WTC11 (cell line): ENCODE measurements at regions not wholly inside any gene's neighbourhood (a gene's known extent, or its start where the extent isn't known, plus 50 kb on each side); places are given as distances from the start of the nearest gene placed in this dataset.

Experiments
- ATAC-seq: fragments of 200-7000 bp; cut with Tn5 transposase; 2 replicates; pipeline ENCODE4 v1.10.0; 2021; ENCODE audit warnings: mild to moderate bottlenecking, moderate library complexity
- CTCF ChIA-PET: fragments of 300-600 bp; sonication (Branson Sonifier 250); formaldehyde crosslinking; loops from one replicate; lab custom pipeline; 2021; ENCODE audit warnings: antibody characterized with exemption; lab: Charles Lee
- POLR2A ChIA-PET: fragments of 350-600 bp; sonication (Branson Sonifier 250); formaldehyde crosslinking; loops from one replicate; lab custom pipeline; 2021; ENCODE audit warnings: antibody characterized with exemption; lab: Charles Lee
- DNase-seq: peaks from one replicate; pipeline ENCODE4 v3.0.0; 2021; ENCODE audit warnings: low spot score
- H3K27ac Mint-ChIP-seq: 2 replicates; pipeline ENCODE4 v1.8.0; 2021; ENCODE audit warnings: mixed read lengths
- H3K27me3 Mint-ChIP-seq: 2 replicates; pipeline ENCODE4 v1.8.0; 2021; ENCODE audit warnings: low read depth, mild to moderate bottlenecking, moderate library complexity, mixed read lengths
- H3K36me3 Mint-ChIP-seq: 2 replicates; pipeline ENCODE4 v1.8.0; 2021; ENCODE audit warnings: mixed read lengths
- H3K4me1 Mint-ChIP-seq: 2 replicates; pipeline ENCODE4 v1.8.0; 2022; ENCODE audit warnings: mixed read lengths
- H3K4me3 Mint-ChIP-seq: 2 replicates; pipeline ENCODE4 v1.8.0; 2021; ENCODE audit warnings: mild to moderate bottlenecking, moderate library complexity, mixed read lengths
- H3K9me3 Mint-ChIP-seq: 2 replicates; pipeline ENCODE4 v1.8.0; 2021; ENCODE audit warnings: mixed read lengths
- AFF4 ChIP-seq: sonication (generic); formaldehyde crosslinking; IDR thresholded peaks from 2 replicates; pipeline ENCODE4 v1.8.1; 2023; ENCODE audit warnings: mild to moderate bottlenecking, missing genetic modification reagents, borderline replicate concordance
- ATF6 ChIP-seq: sonication (generic); formaldehyde crosslinking; IDR thresholded peaks from 2 replicates; pipeline ENCODE4 v1.8.1; 2023; ENCODE audit warnings: mild to moderate bottlenecking, missing genetic modification reagents
- CREM ChIP-seq: sonication (generic); formaldehyde crosslinking; IDR thresholded peaks from 2 replicates; pipeline ENCODE4 v1.8.1; 2022; ENCODE audit warnings: mild to moderate bottlenecking, missing genetic modification reagents, moderate library complexity
- CTCF ChIP-seq: fragments of 200-600 bp; IDR thresholded peaks from 2 replicates; pipeline ENCODE4 v1.8.0; 2022; ENCODE audit warnings: antibody characterized with exemption
- ERG ChIP-seq: fragments of 250-450 bp; sonication (Bioruptor Pico); IDR thresholded peaks from 2 replicates; pipeline ENCODE4 v1.8.0; 2021; ENCODE audit warnings: mild to moderate bottlenecking
- FOXP4 ChIP-seq: sonication (generic); formaldehyde crosslinking; IDR thresholded peaks from 2 replicates; pipeline ENCODE4 v1.8.0; 2022; ENCODE audit warnings: mild to moderate bottlenecking, missing genetic modification reagents
- GABPB1 ChIP-seq: sonication (generic); formaldehyde crosslinking; IDR thresholded peaks from 2 replicates; pipeline ENCODE4 v1.8.1; 2023; ENCODE audit warnings: mild to moderate bottlenecking, missing genetic modification reagents
- IRF1 ChIP-seq: sonication (generic); formaldehyde crosslinking; IDR thresholded peaks from 2 replicates; pipeline ENCODE4 v1.8.0; 2023; ENCODE audit warnings: missing genetic modification reagents
- NFE2L1 ChIP-seq: sonication (generic); formaldehyde crosslinking; IDR thresholded peaks from 2 replicates; pipeline ENCODE4 v1.8.1; 2023; ENCODE audit warnings: missing genetic modification reagents
- OVOL2 ChIP-seq: fragments of 250-450 bp; sonication (Bioruptor Pico); IDR thresholded peaks from 2 replicates; pipeline ENCODE4 v1.9.0; 2021; ENCODE audit warnings: mild to moderate bottlenecking, borderline replicate concordance
- SMAD3 ChIP-seq: sonication (generic); formaldehyde crosslinking; IDR thresholded peaks from 2 replicates; pipeline ENCODE4 v1.8.0; 2022; ENCODE audit warnings: missing genetic modification reagents, mild to moderate bottlenecking, borderline replicate concordance
- TEAD1 ChIP-seq: sonication (generic); formaldehyde crosslinking; IDR thresholded peaks from 2 replicates; pipeline ENCODE4 v1.8.0; 2022; ENCODE audit warnings: mild to moderate bottlenecking, missing genetic modification reagents
- USF1 ChIP-seq: sonication (generic); formaldehyde crosslinking; IDR thresholded peaks from 2 replicates; pipeline ENCODE4 v1.8.0; 2022; ENCODE audit warnings: mild to moderate bottlenecking, missing genetic modification reagents
- ZNF219 ChIP-seq: sonication (generic); formaldehyde crosslinking; IDR thresholded peaks from 2 replicates; pipeline ENCODE4 v1.8.0; 2023; ENCODE audit warnings: missing genetic modification reagents, mild to moderate bottlenecking, borderline replicate concordance
- ZNF281 ChIP-seq: sonication (generic); formaldehyde crosslinking; IDR thresholded peaks from 2 replicates; pipeline ENCODE4 v1.8.0; 2023; ENCODE audit warnings: mild to moderate bottlenecking, missing genetic modification reagents
- ZNF425 ChIP-seq: fragments of 250-450 bp; sonication (Bioruptor Pico); conservative IDR thresholded peaks from 2 replicates; pipeline ENCODE4 v1.9.0; 2021; ENCODE audit warnings: mild to moderate bottlenecking

GRCh38 chr1:110749960-110750359, 75.2 kb upstream of the KCNA3 start (continued):
- TF ChIP-seq CTCF (no peak), AFF4 (CRISPR knock-in tag) (no peak), ZNF219 (CRISPR knock-in tag) (no peak)
- TF ChIP-seq, all 79 proteins: peak for 0

GRCh38 chr1:110746644-110747259, 72.0 kb upstream of the KCNA3 start:
- Mint-ChIP-seq H3K4me1 (peaks cover 35% of the 10 kb centered on the region), H3K27ac (no peak overlapping the region), H3K27me3 (peaks cover 7% of the 10 kb centered on the region; the same call in 1 of the 2 replicates), H3K36me3 (no peaks in the 10 kb centered on the region), H3K9me3 (no peaks in the 10 kb centered on the region), H3K4me3 (no peak overlapping the region)
- CTCF ChIA-PET, result interaction anchor here (1.0 to 1.1 kb wide), 2 partner anchors 18 to 37 kb away, joined by 3 to 4 read pairs; no protein-coding TSS in a partner anchor
- peak; percentile 75 for DNase-seq
- POLR2A ChIA-PET, result no interaction called here
- ATAC-seq, result peak; percentile 64
- TF ChIP-seq TEAD1 (CRISPR knock-in tag) (peak; percentile 93), IRF1 (CRISPR knock-in tag) (no peak), GABPB1 (CRISPR knock-in tag) (peak; percentile 41; the same call in 1 of the 2 replicates), ZNF425 (CRISPR knock-in tag) (no peak), ATF6 (no peak), ZNF281 (0 out of 2 replicates have a peak, but pooled peaks have one; percentile 47), ERG (no peak), CREM (CRISPR knock-in tag) (peak; percentile 39; the same call in 1 of the 2 replicates), NFE2L1 (CRISPR knock-in tag) (peak; percentile 73; the same call in 1 of the 2 replicates), SMAD3 (0 out of 2 replicates have a peak, but pooled peaks have one; percentile 51), USF1 (peak; percentile 53; the same call in 1 of the 2 replicates), OVOL2 (no peak), FOXP4 (peak; percentile 81)
